ENCODE measurements at regions not wholly inside any gene's neighbourhood (a gene's known extent, or its start where the extent isn't known, plus 50 kb on each side); places are given as distances from the start of the nearest gene placed in this dataset.

GRCh38 chr11:127859941-127860354 lies 727.4 kb downstream of the ETS1 start:
- H3K27me3 Mint-ChIP-seq, result peaks cover 2% of the 10 kb centered on the region
- no peaks in the 10 kb centered on the region for H3K4me1 Mint-ChIP-seq
- H3K4me3 Mint-ChIP-seq, result no peak overlapping the region
- ATAC-seq (ENCODE audit: low read depth) (no peak), DNase-seq (ENCODE audit: low spot score in 2 of 2) (no peak)
- H3K27ac Mint-ChIP-seq, result no peak overlapping the region
- H3K36me3 Mint-ChIP-seq, result no peaks in the 10 kb centered on the region
- peaks cover 3% of the 10 kb centered on the region for H3K9me3 Mint-ChIP-seq

- Mint-ChIP-seq H3K9me3 (no peaks in the 10 kb centered on the region), H3K4me3 (no peak overlapping the region), H3K4me1 (no peaks in the 10 kb centered on the region), H3K36me3 (no peaks in the 10 kb centered on the region), H3K27me3 (no peaks in the 10 kb centered on the region), H3K27ac (no peak overlapping the region)
- ATAC-seq (ENCODE audit: low read depth) (no peak), DNase-seq (ENCODE audit: low spot score in 2 of 2) (no peak)
Observed at GRCh38 chr11:127844876-127845275, 742.5 kb downstream of the ETS1 start.

- Mint-ChIP-seq H3K27ac (no peak overlapping the region), H3K27me3 (no peaks in the 10 kb centered on the region), H3K9me3 (no peaks in the 10 kb centered on the region), H3K4me1 (no peaks in the 10 kb centered on the region), H3K4me3 (no peak overlapping the region), H3K36me3 (no peaks in the 10 kb centered on the region)
- DNase-seq (ENCODE audit: low spot score in 2 of 2) (no peak), ATAC-seq (ENCODE audit: low read depth) (no peak)
Observed at GRCh38 chr11:127843483-127844396, 743.6 kb downstream of the ETS1 start.

- DNase-seq (ENCODE audit: low spot score in 2 of 2) (no peak), ATAC-seq (ENCODE audit: low read depth) (no peak)
- no peaks in the 10 kb centered on the region for H3K36me3 Mint-ChIP-seq
- no peaks in the 10 kb centered on the region for H3K9me3 Mint-ChIP-seq
- no peak overlapping the region for H3K4me3 Mint-ChIP-seq
- no peaks in the 10 kb centered on the region for H3K4me1 Mint-ChIP-seq
- H3K27ac Mint-ChIP-seq, result no peak overlapping the region
- H3K27me3 Mint-ChIP-seq, result no peaks in the 10 kb centered on the region
Observed at GRCh38 chr11:127825183-127825582, 762.2 kb downstream of the ETS1 start.

- H3K27ac Mint-ChIP-seq, result no peak overlapping the region
- no peaks in the 10 kb centered on the region for H3K36me3 Mint-ChIP-seq
- no peak overlapping the region for H3K4me3 Mint-ChIP-seq
- H3K27me3 Mint-ChIP-seq, result no peaks in the 10 kb centered on the region
- ATAC-seq (ENCODE audit: low read depth), result no peak
- no peaks in the 10 kb centered on the region for H3K4me1 Mint-ChIP-seq
- DNase-seq (ENCODE audit: low spot score in 2 of 2), result no peak
- H3K9me3 Mint-ChIP-seq, result no peaks in the 10 kb centered on the region
Observed at GRCh38 chr11:127818625-127819024, 768.7 kb downstream of the ETS1 start.

- H3K9me3 Mint-ChIP-seq, result no peaks in the 10 kb centered on the region
- H3K27me3 Mint-ChIP-seq, result no peaks in the 10 kb centered on the region
- no peaks in the 10 kb centered on the region for H3K4me1 Mint-ChIP-seq
- no peak for ATAC-seq (ENCODE audit: low read depth)
- no peak for DNase-seq (ENCODE audit: low spot score in 2 of 2)
- no peak overlapping the region for H3K4me3 Mint-ChIP-seq
- H3K27ac Mint-ChIP-seq, result no peak overlapping the region
- H3K36me3 Mint-ChIP-seq, result no peaks in the 10 kb centered on the region
Observed at GRCh38 chr11:127816962-127817361, 770.4 kb downstream of the ETS1 start.

GRCh38 chr11:127815331-127815730 lies 772.0 kb downstream of the ETS1 start:
- H3K27me3 Mint-ChIP-seq, result peaks cover 1% of the 10 kb centered on the region
- H3K9me3 Mint-ChIP-seq, result no peaks in the 10 kb centered on the region
- no peak overlapping the region for H3K27ac Mint-ChIP-seq
- ATAC-seq (ENCODE audit: low read depth), result no peak
- no peak for DNase-seq (ENCODE audit: low spot score in 2 of 2)
- no peak overlapping the region for H3K4me3 Mint-ChIP-seq
- no peaks in the 10 kb centered on the region for H3K4me1 Mint-ChIP-seq
- no peaks in the 10 kb centered on the region for H3K36me3 Mint-ChIP-seq

GRCh38 chr11:127806501-127806900 lies 780.9 kb downstream of the ETS1 start:
- DNase-seq (ENCODE audit: low spot score in 2 of 2) (no peak), ATAC-seq (ENCODE audit: low read depth) (no peak)
- Mint-ChIP-seq H3K27me3 (peaks cover 1% of the 10 kb centered on the region), H3K4me1 (no peaks in the 10 kb centered on the region), H3K9me3 (no peaks in the 10 kb centered on the region), H3K27ac (no peak overlapping the region), H3K36me3 (no peaks in the 10 kb centered on the region), H3K4me3 (no peak overlapping the region)

GRCh38 chr11:127805771-127806170 lies 781.6 kb downstream of the ETS1 start:
- DNase-seq (ENCODE audit: low spot score in 2 of 2), result no peak
- no peak overlapping the region for H3K4me3 Mint-ChIP-seq
- no peaks in the 10 kb centered on the region for H3K36me3 Mint-ChIP-seq
- no peak for ATAC-seq (ENCODE audit: low read depth)
- no peaks in the 10 kb centered on the region for H3K9me3 Mint-ChIP-seq
- peaks cover 1% of the 10 kb centered on the region for H3K27me3 Mint-ChIP-seq
- H3K27ac Mint-ChIP-seq, result no peak overlapping the region
- H3K4me1 Mint-ChIP-seq, result no peaks in the 10 kb centered on the region

GRCh38 chr11:127804747-127805400 lies 782.5 kb downstream of the ETS1 start:
- Mint-ChIP-seq H3K27ac (no peak overlapping the region), H3K4me3 (no peak overlapping the region), H3K9me3 (peaks cover 1% of the 10 kb centered on the region), H3K4me1 (no peaks in the 10 kb centered on the region), H3K36me3 (no peaks in the 10 kb centered on the region), H3K27me3 (no peaks in the 10 kb centered on the region)
- ATAC-seq (ENCODE audit: low read depth) (no peak), DNase-seq (ENCODE audit: low spot score in 2 of 2) (no peak)

GRCh38 chr11:127803755-127804154 lies 783.6 kb downstream of the ETS1 start:
- H3K4me3 Mint-ChIP-seq, result no peak overlapping the region
- no peaks in the 10 kb centered on the region for H3K36me3 Mint-ChIP-seq
- ATAC-seq (ENCODE audit: low read depth) (no peak), DNase-seq (ENCODE audit: low spot score in 2 of 2) (no peak)
- no peaks in the 10 kb centered on the region for H3K4me1 Mint-ChIP-seq
- H3K27ac Mint-ChIP-seq, result no peak overlapping the region
- H3K27me3 Mint-ChIP-seq, result no peaks in the 10 kb centered on the region
- H3K9me3 Mint-ChIP-seq, result peaks cover 3% of the 10 kb centered on the region

GRCh38 chr11:127800989-127801688 lies 786.2 kb downstream of the ETS1 start:
- Mint-ChIP-seq H3K27me3 (no peaks in the 10 kb centered on the region), H3K4me1 (no peaks in the 10 kb centered on the region), H3K36me3 (no peaks in the 10 kb centered on the region), H3K9me3 (peaks cover 3% of the 10 kb centered on the region), H3K27ac (no peak overlapping the region), H3K4me3 (no peak overlapping the region)
- ATAC-seq (ENCODE audit: low read depth), result no peak
- DNase-seq (ENCODE audit: low spot score in 2 of 2), result no peak

- Mint-ChIP-seq H3K27ac (no peak overlapping the region), H3K9me3 (peaks cover 2% of the 10 kb centered on the region), H3K4me1 (no peaks in the 10 kb centered on the region), H3K27me3 (no peaks in the 10 kb centered on the region), H3K36me3 (no peaks in the 10 kb centered on the region), H3K4me3 (no peak overlapping the region)
- ATAC-seq (ENCODE audit: low read depth), result no peak
- no peak for DNase-seq (ENCODE audit: low spot score in 2 of 2)
Observed at GRCh38 chr11:127795326-127795725, 792.0 kb downstream of the ETS1 start.

GRCh38 chr11:127791844-127792243 lies 791.3 kb upstream of the KIRREL3 start:
- Mint-ChIP-seq H3K27ac (no peak overlapping the region), H3K9me3 (no peaks in the 10 kb centered on the region)
- ATAC-seq (ENCODE audit: low read depth), result no peak

More at GRCh38 chr11:127791844-127792243, 791.3 kb upstream of the KIRREL3 start:
- no peaks in the 10 kb centered on the region for H3K36me3 Mint-ChIP-seq
- H3K27me3 Mint-ChIP-seq, result no peaks in the 10 kb centered on the region
- no peaks in the 10 kb centered on the region for H3K4me1 Mint-ChIP-seq
- no peak for DNase-seq (ENCODE audit: low spot score in 2 of 2)
- no peak overlapping the region for H3K4me3 Mint-ChIP-seq
